KMS-11 (cell line): ENCODE measurements at regions not wholly inside any gene's neighbourhood (a gene's known extent, or its start where the extent isn't known, plus 50 kb on each side); places are given as distances from the start of the nearest gene placed in this dataset.

Experiments
- H2AFZ ChIP-seq: fragments of 200-600 bp; sonication (generic); 2 replicates; pipeline ENCODE4 v1.6.1; 2016; ENCODE audit warnings: antibody characterized with exemption, mixed run types, low read depth
- H3K27ac ChIP-seq: fragments of 200-600 bp; sonication (generic); 2 replicates; pipeline ENCODE4 v1.6.1; 2016; ENCODE audit warnings: mild to moderate bottlenecking, mixed run types
- H3K27me3 ChIP-seq: fragments of 200-600 bp; sonication (generic); 2 replicates; pipeline ENCODE4 v1.6.1; 2017; ENCODE audit warnings: mild to moderate bottlenecking, low read depth, mixed run types, moderate library complexity; ENCODE audit not compliant: insufficient read depth
- H3K36me3 ChIP-seq: fragments of 200-600 bp; sonication (generic); 2 replicates; pipeline ENCODE4 v1.6.1; 2017; ENCODE audit warnings: mild to moderate bottlenecking, mixed run types; ENCODE audit not compliant: insufficient read depth
- H3K4me1 ChIP-seq: fragments of 200-600 bp; sonication (generic); 2 replicates; pipeline ENCODE4 v1.6.1; 2016; ENCODE audit warnings: mild to moderate bottlenecking, low read depth, mixed run types; ENCODE audit not compliant: poor library complexity, severe bottlenecking
- H3K4me2 ChIP-seq: fragments of 200-600 bp; sonication (generic); 2 replicates; pipeline ENCODE4 v1.7.0; 2016; ENCODE audit warnings: mild to moderate bottlenecking, mixed run types
- H3K4me3 ChIP-seq: fragments of 200-600 bp; sonication (generic); IDR thresholded peaks from 2 replicates; pipeline ENCODE4 v1.6.1; 2017; ENCODE audit warnings: low read depth, low read length, mixed read lengths; ENCODE audit not compliant: insufficient read depth
- H3K79me2 ChIP-seq: fragments of 200-600 bp; sonication (generic); 2 replicates; pipeline ENCODE4 v1.6.1; 2016; ENCODE audit warnings: low read depth, mixed run types; ENCODE audit not compliant: insufficient read depth
- H3K9ac ChIP-seq: fragments of 200-600 bp; sonication (generic); 2 replicates; pipeline ENCODE4 v1.6.1; 2016; ENCODE audit warnings: mild to moderate bottlenecking, mixed run types
- H4K20me1 ChIP-seq: fragments of 200-600 bp; sonication (generic); 2 replicates; pipeline ENCODE4 v1.6.1; 2016; ENCODE audit warnings: mild to moderate bottlenecking, mixed run types; ENCODE audit not compliant: insufficient read depth
- TF ChIP-seq, protein P1 (sequence below): fragments of 200-600 bp; sonication (generic); conservative IDR thresholded peaks from 2 replicates; pipeline ENCODE4 v1.6.1; 2017; ENCODE audit warnings: low read depth, mild to moderate bottlenecking, antibody characterized with exemption, low read length, moderate library complexity, mixed read lengths

DNA sequence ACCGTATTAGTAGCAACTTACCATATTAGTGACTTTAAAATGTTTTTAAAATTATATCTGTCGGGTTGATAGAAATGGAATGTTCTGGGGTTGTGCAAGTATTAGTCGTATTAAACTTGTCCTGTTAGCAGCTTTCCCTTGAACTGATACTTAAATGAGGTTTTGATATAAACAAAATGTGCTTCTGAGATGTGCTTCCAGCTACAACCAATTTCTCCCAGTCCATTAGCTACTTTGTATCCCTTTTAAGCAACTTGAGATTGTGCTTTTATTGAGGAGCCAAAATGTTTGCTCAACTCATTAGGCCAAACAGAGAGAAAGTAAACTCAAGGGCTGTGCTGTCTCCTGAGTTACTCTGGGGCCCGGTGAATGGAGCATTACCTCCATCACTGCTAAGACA, 255.0 kb upstream of the RBFOX1 start:
- H3K4me3 ChIP-seq = no peak overlapping the region
- H3K79me2 ChIP-seq = no peaks in the 10 kb centered on the region

DNA sequence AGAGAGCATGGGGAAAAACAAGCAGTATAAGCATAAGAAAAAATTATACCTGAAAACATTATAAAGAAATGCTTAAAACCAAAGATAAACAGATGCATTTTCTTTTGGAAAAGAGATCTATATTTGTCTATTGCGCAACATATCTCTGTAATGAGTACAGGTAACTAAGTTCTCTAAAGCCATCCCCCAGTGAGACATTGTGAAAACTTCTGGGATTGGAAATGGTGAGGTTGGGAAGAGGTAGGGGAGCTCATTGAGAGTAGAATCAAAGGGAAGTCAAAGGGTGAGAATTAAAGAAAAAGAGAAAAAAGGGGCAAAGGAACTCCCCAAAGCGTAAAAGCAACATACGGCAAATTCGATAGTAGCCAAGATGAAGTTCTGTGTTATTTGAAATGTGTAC, 257.9 kb upstream of the RBFOX1 start:
- no peaks in the 10 kb centered on the region for H3K27me3 ChIP-seq
- no peak overlapping the region for H3K4me3 ChIP-seq
- H2AFZ ChIP-seq = no peak overlapping the region
- H3K27ac ChIP-seq = no peak overlapping the region
- H3K79me2 ChIP-seq = no peaks in the 10 kb centered on the region
- no peak overlapping the region for H3K9ac ChIP-seq
- H3K4me2 ChIP-seq = no peak overlapping the region
- TF ChIP-seq, protein P1, sequence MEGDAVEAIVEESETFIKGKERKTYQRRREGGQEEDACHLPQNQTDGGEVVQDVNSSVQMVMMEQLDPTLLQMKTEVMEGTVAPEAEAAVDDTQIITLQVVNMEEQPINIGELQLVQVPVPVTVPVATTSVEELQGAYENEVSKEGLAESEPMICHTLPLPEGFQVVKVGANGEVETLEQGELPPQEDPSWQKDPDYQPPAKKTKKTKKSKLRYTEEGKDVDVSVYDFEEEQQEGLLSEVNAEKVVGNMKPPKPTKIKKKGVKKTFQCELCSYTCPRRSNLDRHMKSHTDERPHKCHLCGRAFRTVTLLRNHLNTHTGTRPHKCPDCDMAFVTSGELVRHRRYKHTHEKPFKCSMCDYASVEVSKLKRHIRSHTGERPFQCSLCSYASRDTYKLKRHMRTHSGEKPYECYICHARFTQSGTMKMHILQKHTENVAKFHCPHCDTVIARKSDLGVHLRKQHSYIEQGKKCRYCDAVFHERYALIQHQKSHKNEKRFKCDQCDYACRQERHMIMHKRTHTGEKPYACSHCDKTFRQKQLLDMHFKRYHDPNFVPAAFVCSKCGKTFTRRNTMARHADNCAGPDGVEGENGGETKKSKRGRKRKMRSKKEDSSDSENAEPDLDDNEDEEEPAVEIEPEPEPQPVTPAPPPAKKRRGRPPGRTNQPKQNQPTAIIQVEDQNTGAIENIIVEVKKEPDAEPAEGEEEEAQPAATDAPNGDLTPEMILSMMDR = no peak
- no peaks in the 10 kb centered on the region for H3K4me1 ChIP-seq
- no peaks in the 10 kb centered on the region for H3K36me3 ChIP-seq
- H4K20me1 ChIP-seq = no peaks in the 10 kb centered on the region

More for the DNA sequence above, 255.0 kb upstream of the RBFOX1 start:
- TF ChIP-seq, protein P1 = no peak
- H3K9ac ChIP-seq = no peak overlapping the region
- H2AFZ ChIP-seq = no peak overlapping the region
- no peaks in the 10 kb centered on the region for H3K27me3 ChIP-seq
- H3K36me3 ChIP-seq = no peaks in the 10 kb centered on the region
- H4K20me1 ChIP-seq = no peaks in the 10 kb centered on the region
- no peak overlapping the region for H3K4me2 ChIP-seq
- H3K27ac ChIP-seq = no peak overlapping the region
- no peaks in the 10 kb centered on the region for H3K4me1 ChIP-seq

DNA sequence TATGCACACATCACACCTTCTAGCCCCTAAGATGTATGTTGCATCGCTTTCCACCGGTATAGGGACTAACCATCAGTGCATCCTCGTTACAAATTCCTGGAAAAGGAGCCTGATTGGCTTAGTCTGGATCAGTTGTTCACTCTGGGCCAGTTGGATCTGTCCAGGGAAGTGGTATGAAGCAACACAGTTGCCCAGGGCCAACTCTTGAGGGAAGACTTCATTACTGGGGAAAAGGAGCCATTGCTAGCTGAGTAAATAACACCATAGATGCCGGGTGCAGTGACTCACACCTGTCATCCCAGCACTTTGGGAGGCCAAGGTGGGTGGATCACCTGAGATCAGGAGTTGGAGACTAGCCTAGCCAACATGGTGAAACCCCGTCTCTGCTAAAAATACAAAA, 275.2 kb upstream of the RBFOX1 start:
- H4K20me1 ChIP-seq = no peaks in the 10 kb centered on the region
- H3K4me3 ChIP-seq = no peak overlapping the region
- H3K36me3 ChIP-seq = no peaks in the 10 kb centered on the region
- H3K79me2 ChIP-seq = no peaks in the 10 kb centered on the region
- TF ChIP-seq, protein P1 = no peak
- peaks cover 11% of the 10 kb centered on the region for H3K4me1 ChIP-seq
- H3K27me3 ChIP-seq = no peaks in the 10 kb centered on the region
- H3K4me2 ChIP-seq = no peak overlapping the region
- H3K27ac ChIP-seq = no peak overlapping the region
- H3K9ac ChIP-seq = no peak overlapping the region
- no peak overlapping the region for H2AFZ ChIP-seq

DNA sequence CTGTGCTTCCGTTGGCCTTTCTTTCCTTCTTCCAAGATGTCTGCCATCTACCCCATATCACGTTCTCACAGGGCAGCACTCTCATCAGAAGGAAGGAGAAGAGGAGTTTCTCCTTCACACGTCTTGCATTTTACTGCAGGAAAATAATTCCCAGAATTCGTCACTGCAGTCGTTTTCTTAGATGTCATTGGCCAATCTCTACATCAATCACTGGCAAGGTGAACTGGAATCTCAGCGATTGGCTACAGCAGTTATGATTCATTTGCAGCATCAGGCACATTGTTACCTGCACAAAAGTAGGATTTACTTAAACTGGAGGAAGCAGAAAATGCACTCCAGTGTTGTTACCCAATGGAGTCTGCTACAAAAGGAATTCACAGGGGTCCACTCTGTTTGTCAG, 277.2 kb upstream of the RBFOX1 start:
- no peak overlapping the region for H3K9ac ChIP-seq
- no peaks in the 10 kb centered on the region for H3K36me3 ChIP-seq
- H3K79me2 ChIP-seq = no peaks in the 10 kb centered on the region
- no peaks in the 10 kb centered on the region for H4K20me1 ChIP-seq
- H3K27ac ChIP-seq = no peak overlapping the region
- TF ChIP-seq, protein P1 = no peak
- peaks cover 19% of the 10 kb centered on the region for H3K4me1 ChIP-seq
- H3K4me3 ChIP-seq = no peak overlapping the region
- no peak overlapping the region for H2AFZ ChIP-seq
- no peak overlapping the region for H3K4me2 ChIP-seq
- no peaks in the 10 kb centered on the region for H3K27me3 ChIP-seq
